GM23338 (cell line): ENCODE measurements at regions not wholly inside any gene's neighbourhood (a gene's known extent, or its start where the extent isn't known, plus 50 kb on each side); places are given as distances from the start of the nearest gene placed in this dataset.

Source experiments
- CREB1 ChIP-seq: fragments of 250-450 bp; sonication (Bioruptor Pico); IDR thresholded peaks from 2 replicates; pipeline ENCODE4 v1.5.0; 2020; ENCODE audit warnings: low read depth, mild to moderate bottlenecking, moderate library complexity
- EZH2 ChIP-seq: fragments of 200-600 bp; sonication (generic); IDR thresholded peaks from one replicate; pipeline ENCODE4 v1.8.0; 2017; ENCODE audit warnings: antibody characterized with exemption, mild to moderate bottlenecking, low read depth; ENCODE audit not compliant: unreplicated experiment
- EZH2phosphoT487 ChIP-seq: fragments of 200-600 bp; sonication (generic); IDR thresholded peaks from one replicate; pipeline ENCODE4 v1.8.1; 2018; ENCODE audit warnings: antibody characterized with exemption; ENCODE audit not compliant: unreplicated experiment
- JUNB ChIP-seq: IDR thresholded peaks from one replicate; pipeline ENCODE4 v1.6.1; 2016; ENCODE audit warnings: antibody characterized with exemption; ENCODE audit not compliant: unreplicated experiment
- POLR2AphosphoS5 ChIP-seq: IDR thresholded peaks from 2 replicates; pipeline ENCODE4 v1.6.1; 2016; ENCODE audit warnings: antibody characterized with exemption, low read depth
- ZNF114 ChIP-seq: fragments of 250-450 bp; sonication (Bioruptor Pico); IDR thresholded peaks from 2 replicates; pipeline ENCODE4 v1.5.0; 2020; ENCODE audit warnings: mild to moderate bottlenecking, moderate library complexity
- TF ChIP-seq, protein P1 (sequence below), 2 experiments: fragments of 200-600 bp in 1 of 2; sonication (generic) in 1 of 2; conservative IDR thresholded peaks; 2 replicates each; pipeline versions ENCODE4 v1.5.1 to v1.6.1; 2016 to 2017; ENCODE audit warnings: antibody characterized with exemption in 2 of 2, low read depth in 2 of 2, mild to moderate bottlenecking in 2 of 2, moderate library complexity in 1 of 2
- TF ChIP-seq, protein P2 (sequence below): IDR thresholded peaks from one replicate; pipeline ENCODE4 v1.6.1; 2018; ENCODE audit warnings: antibody characterized with exemption; ENCODE audit not compliant: unreplicated experiment
- TF ChIP-seq, protein P3 (sequence below): IDR thresholded peaks from 2 replicates; pipeline ENCODE4 v1.6.1; 2016; ENCODE audit warnings: antibody characterized with exemption

DNA sequence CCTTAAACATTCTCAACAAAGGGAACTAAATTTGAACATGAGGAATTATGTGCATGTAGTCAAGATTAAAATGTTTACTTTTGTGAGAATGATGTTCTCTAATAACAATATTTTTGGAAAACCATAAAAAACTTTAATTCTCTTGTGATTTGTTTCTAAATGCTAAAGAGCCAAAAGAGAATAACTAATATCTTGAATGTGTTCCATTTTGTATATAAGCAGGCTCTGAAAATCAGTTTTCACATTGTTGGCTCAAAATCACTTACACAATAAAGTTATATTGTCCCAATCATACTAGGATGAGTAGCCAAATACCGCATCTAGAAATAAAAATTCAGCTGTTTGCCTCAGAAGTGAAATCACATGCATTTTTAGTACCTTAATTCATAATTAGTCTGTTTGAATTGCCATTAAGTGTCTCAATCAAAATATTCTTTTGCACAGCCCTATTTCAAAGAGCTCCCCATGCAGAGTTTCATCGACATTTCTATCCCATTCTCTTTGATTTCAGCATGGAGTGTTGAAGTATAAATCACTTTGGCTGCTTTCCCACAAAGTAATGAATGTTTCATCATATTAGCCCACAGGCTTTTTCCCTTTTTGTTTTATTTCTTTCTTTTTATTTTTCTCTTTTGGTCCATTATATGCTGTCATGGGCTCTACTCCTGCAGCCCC lies 420.3 kb upstream of the POM121L12 start:
- TF ChIP-seq, protein P1, sequence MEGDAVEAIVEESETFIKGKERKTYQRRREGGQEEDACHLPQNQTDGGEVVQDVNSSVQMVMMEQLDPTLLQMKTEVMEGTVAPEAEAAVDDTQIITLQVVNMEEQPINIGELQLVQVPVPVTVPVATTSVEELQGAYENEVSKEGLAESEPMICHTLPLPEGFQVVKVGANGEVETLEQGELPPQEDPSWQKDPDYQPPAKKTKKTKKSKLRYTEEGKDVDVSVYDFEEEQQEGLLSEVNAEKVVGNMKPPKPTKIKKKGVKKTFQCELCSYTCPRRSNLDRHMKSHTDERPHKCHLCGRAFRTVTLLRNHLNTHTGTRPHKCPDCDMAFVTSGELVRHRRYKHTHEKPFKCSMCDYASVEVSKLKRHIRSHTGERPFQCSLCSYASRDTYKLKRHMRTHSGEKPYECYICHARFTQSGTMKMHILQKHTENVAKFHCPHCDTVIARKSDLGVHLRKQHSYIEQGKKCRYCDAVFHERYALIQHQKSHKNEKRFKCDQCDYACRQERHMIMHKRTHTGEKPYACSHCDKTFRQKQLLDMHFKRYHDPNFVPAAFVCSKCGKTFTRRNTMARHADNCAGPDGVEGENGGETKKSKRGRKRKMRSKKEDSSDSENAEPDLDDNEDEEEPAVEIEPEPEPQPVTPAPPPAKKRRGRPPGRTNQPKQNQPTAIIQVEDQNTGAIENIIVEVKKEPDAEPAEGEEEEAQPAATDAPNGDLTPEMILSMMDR (conservative IDR thresholded peaks at IDR 0.05; ENCODE audit: low read depth in 2 of 2) = no peak
- TF ChIP-seq POLR2AphosphoS5 (no peak), EZH2 (no peak), CREB1 (no peak), EZH2phosphoT487 (no peak), JUNB (no peak), ZNF114 (CRISPR knock-in tag) (no peak)
- TF ChIP-seq, protein P2, sequence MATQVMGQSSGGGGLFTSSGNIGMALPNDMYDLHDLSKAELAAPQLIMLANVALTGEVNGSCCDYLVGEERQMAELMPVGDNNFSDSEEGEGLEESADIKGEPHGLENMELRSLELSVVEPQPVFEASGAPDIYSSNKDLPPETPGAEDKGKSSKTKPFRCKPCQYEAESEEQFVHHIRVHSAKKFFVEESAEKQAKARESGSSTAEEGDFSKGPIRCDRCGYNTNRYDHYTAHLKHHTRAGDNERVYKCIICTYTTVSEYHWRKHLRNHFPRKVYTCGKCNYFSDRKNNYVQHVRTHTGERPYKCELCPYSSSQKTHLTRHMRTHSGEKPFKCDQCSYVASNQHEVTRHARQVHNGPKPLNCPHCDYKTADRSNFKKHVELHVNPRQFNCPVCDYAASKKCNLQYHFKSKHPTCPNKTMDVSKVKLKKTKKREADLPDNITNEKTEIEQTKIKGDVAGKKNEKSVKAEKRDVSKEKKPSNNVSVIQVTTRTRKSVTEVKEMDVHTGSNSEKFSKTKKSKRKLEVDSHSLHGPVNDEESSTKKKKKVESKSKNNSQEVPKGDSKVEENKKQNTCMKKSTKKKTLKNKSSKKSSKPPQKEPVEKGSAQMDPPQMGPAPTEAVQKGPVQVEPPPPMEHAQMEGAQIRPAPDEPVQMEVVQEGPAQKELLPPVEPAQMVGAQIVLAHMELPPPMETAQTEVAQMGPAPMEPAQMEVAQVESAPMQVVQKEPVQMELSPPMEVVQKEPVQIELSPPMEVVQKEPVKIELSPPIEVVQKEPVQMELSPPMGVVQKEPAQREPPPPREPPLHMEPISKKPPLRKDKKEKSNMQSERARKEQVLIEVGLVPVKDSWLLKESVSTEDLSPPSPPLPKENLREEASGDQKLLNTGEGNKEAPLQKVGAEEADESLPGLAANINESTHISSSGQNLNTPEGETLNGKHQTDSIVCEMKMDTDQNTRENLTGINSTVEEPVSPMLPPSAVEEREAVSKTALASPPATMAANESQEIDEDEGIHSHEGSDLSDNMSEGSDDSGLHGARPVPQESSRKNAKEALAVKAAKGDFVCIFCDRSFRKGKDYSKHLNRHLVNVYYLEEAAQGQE = no peak
- TF ChIP-seq, protein P3, sequence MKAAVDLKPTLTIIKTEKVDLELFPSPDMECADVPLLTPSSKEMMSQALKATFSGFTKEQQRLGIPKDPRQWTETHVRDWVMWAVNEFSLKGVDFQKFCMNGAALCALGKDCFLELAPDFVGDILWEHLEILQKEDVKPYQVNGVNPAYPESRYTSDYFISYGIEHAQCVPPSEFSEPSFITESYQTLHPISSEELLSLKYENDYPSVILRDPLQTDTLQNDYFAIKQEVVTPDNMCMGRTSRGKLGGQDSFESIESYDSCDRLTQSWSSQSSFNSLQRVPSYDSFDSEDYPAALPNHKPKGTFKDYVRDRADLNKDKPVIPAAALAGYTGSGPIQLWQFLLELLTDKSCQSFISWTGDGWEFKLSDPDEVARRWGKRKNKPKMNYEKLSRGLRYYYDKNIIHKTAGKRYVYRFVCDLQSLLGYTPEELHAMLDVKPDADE = no peak
